ENCODE measurements at regions not wholly inside any gene's neighbourhood (a gene's known extent, or its start where the extent isn't known, plus 50 kb on each side); places are given as distances from the start of the nearest gene placed in this dataset.

DNA sequence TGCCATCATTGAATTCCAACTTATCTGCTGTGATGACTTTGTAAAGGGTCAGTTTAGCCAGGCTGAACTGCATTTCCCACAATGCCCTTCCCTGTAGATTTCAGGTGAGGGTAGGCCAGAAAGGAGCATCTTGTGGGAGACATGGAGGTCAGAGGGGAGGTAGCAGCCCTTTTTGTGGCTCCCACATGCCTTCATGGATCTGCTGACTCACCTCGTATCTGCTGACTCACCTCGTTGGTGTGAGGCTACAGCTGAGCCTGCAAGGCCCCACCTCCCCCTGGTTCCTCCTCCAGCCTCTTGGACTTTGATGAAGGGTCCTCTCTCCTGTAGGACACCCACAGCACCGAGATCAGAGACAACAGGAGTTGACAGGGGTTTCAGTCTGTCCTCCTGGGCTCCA is 102.5 kb downstream of the SALL1 start:
- WGBS, 3 donors = 37 to 68% (median 63%) methylated on average over 3 of the region's 3 CpGs
- Histone ChIP-seq H3K36me3 (ENCODE audit: control insufficient read depth in 3 of 3, insufficient read depth in 2 of 3, low read depth in 1 of 3, low read length in 3 of 3) (no peaks in the 10 kb centered on the region), H3K4me1 (ENCODE audit: control insufficient read depth in 3 of 3, insufficient read depth in 2 of 3, low read depth in 1 of 3, low read length in 2 of 3) (no peaks in the 10 kb centered on the region), H3K27ac (ENCODE audit: low read depth in 1 of 3, low read length in 2 of 3) (no peak overlapping the region), H3K4me3 (ENCODE audit: low read depth in 1 of 3, low read length in 3 of 3) (no peak overlapping the region), H3K27me3 (ENCODE audit: control insufficient read depth in 3 of 3, insufficient read depth in 3 of 3, low read length in 3 of 3) (no peaks in the 10 kb centered on the region), H3K9me3 (ENCODE audit: control insufficient read depth in 2 of 2, insufficient read depth in 1 of 2, low read depth in 1 of 2, low read length in 1 of 2) (no peaks in the 10 kb centered on the region)
- DNase-seq (no peak), FAIRE-seq (no peak)

DNA sequence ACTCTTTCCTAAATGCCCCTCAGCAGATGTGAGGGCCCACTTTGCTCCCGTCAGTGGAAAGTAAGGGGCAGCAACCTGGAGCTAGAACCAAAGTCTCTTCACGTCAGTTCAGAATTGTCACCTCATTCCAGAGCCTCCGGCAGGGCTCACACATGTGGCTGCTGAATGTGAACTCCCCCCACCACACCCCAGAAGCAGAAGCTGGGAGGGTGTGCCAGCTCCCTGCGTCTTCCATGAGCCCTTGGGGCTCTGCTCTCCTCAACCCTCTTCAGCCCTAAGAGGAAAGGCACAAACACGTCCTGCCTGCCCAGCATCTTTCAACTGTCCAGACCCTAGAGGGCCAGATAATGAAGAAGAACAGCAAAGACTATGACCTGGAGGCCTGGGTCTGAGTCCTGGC is 105.3 kb downstream of the SALL1 start:
- no peaks in the 10 kb centered on the region for H3K4me1 ChIP-seq (ENCODE audit: control insufficient read depth in 3 of 3, insufficient read depth in 2 of 3, low read depth in 1 of 3, low read length in 2 of 3)
- no peaks in the 10 kb centered on the region for H3K36me3 ChIP-seq (ENCODE audit: control insufficient read depth in 3 of 3, insufficient read depth in 2 of 3, low read depth in 1 of 3, low read length in 3 of 3)
- H3K27me3 ChIP-seq (ENCODE audit: control insufficient read depth in 3 of 3, insufficient read depth in 3 of 3, low read length in 3 of 3) = no peaks in the 10 kb centered on the region
- WGBS, 3 donors = 69 to 82% (median 76%) methylated on average over 5 of the region's 5 CpGs
- no peak overlapping the region for H3K27ac ChIP-seq (ENCODE audit: low read depth in 1 of 3, low read length in 2 of 3)
- no peak overlapping the region for H3K4me3 ChIP-seq (ENCODE audit: low read depth in 1 of 3, low read length in 3 of 3)
- DNase-seq (no peak), FAIRE-seq (no peak)
- no peaks in the 10 kb centered on the region for H3K9me3 ChIP-seq (ENCODE audit: control insufficient read depth in 2 of 2, insufficient read depth in 1 of 2, low read depth in 1 of 2, low read length in 1 of 2)

DNA sequence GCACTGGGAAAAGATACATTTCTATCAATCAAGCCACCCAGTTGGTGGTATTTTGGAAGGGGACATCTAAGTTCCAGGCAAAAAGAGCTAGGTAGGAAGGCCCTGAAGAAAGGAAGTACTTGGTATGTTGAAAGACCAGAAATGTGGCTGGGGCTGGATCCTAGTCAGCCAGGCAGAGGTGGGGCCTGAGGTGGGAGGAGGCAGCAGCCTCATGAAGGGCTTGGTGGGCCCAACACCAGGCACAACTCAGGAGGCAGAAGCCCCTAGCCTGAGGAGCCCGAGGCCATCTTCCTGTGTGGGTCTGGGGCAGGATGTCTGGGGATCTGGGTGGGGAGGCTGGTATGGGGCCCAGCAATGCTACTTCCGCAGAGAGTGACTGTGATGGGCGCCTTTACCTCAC is 105.9 kb downstream of the SALL1 start:
- Histone ChIP-seq H3K4me1 (ENCODE audit: control insufficient read depth in 3 of 3, insufficient read depth in 2 of 3, low read depth in 1 of 3, low read length in 2 of 3) (no peaks in the 10 kb centered on the region), H3K27me3 (ENCODE audit: control insufficient read depth in 3 of 3, insufficient read depth in 3 of 3, low read length in 3 of 3) (no peaks in the 10 kb centered on the region), H3K27ac (ENCODE audit: low read depth in 1 of 3, low read length in 2 of 3) (no peak overlapping the region), H3K36me3 (ENCODE audit: control insufficient read depth in 3 of 3, insufficient read depth in 2 of 3, low read depth in 1 of 3, low read length in 3 of 3) (no peaks in the 10 kb centered on the region), H3K9me3 (ENCODE audit: control insufficient read depth in 2 of 2, insufficient read depth in 1 of 2, low read depth in 1 of 2, low read length in 1 of 2) (no peaks in the 10 kb centered on the region), H3K4me3 (ENCODE audit: low read depth in 1 of 3, low read length in 3 of 3) (no peak overlapping the region)
- WGBS, 3 donors = 79 to 82% (median 80%) methylated on average over 3 of the region's 3 CpGs
- FAIRE-seq = no peak
- no peak for DNase-seq

DNA sequence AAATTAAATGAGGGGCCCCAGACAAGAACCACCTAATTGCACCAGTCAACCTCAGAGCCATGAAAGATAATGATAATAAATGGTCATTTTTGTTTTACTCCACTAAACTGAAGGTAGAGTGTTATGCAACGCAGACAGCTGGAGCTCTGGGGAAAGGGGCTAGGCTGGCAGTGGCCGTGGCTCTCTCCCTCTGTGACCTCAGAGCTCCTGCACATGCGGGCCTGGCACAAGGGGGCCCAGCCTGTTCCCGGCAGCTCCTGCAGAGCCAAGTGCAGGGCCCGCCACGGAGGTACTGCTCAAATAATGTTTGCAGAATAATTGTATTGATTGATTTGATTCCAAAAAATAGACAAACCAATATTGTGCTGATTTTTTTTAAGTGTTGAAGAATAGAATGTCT is 109.5 kb downstream of the SALL1 start:
- Histone ChIP-seq H3K27ac (ENCODE audit: low read depth in 1 of 3, low read length in 2 of 3) (no peak overlapping the region), H3K4me3 (ENCODE audit: low read depth in 1 of 3, low read length in 3 of 3) (no peak overlapping the region), H3K27me3 (ENCODE audit: control insufficient read depth in 3 of 3, insufficient read depth in 3 of 3, low read length in 3 of 3) (peaks cover 0 to 4% (median 0%) of the 10 kb centered on the region in 3 donors), H3K4me1 (ENCODE audit: control insufficient read depth in 3 of 3, insufficient read depth in 2 of 3, low read depth in 1 of 3, low read length in 2 of 3) (no peaks in the 10 kb centered on the region), H3K36me3 (ENCODE audit: control insufficient read depth in 3 of 3, insufficient read depth in 2 of 3, low read depth in 1 of 3, low read length in 3 of 3) (no peaks in the 10 kb centered on the region), H3K9me3 (ENCODE audit: control insufficient read depth in 2 of 2, insufficient read depth in 1 of 2, low read depth in 1 of 2, low read length in 1 of 2) (no peaks in the 10 kb centered on the region)
- DNase-seq (no peak), FAIRE-seq (no peak)
- WGBS, 3 donors = 63 to 81% (median 75%) methylated on average over 6 of the region's 6 CpGs

- no peak for DNase-seq
- no peak overlapping the region for H3K27ac ChIP-seq (ENCODE audit: low read depth in 1 of 3, low read length in 2 of 3)
- H3K9me3 ChIP-seq (ENCODE audit: control insufficient read depth in 2 of 2, insufficient read depth in 1 of 2, low read depth in 1 of 2, low read length in 1 of 2) = no peaks in the 10 kb centered on the region
- peaks cover 0 to 4% (median 0%) of the 10 kb centered on the region in 3 donors for H3K27me3 ChIP-seq (ENCODE audit: control insufficient read depth in 3 of 3, insufficient read depth in 3 of 3, low read length in 3 of 3)
- H3K4me3 ChIP-seq (ENCODE audit: low read depth in 1 of 3, low read length in 3 of 3) = no peak overlapping the region
- H3K4me1 ChIP-seq (ENCODE audit: control insufficient read depth in 3 of 3, insufficient read depth in 2 of 3, low read depth in 1 of 3, low read length in 2 of 3) = no peaks in the 10 kb centered on the region
- no peaks in the 10 kb centered on the region for H3K36me3 ChIP-seq (ENCODE audit: control insufficient read depth in 3 of 3, insufficient read depth in 2 of 3, low read depth in 1 of 3, low read length in 3 of 3)
- FAIRE-seq = no peak
These were observed 110.4 kb downstream of the SALL1 start for GRCh38 chr16:51040637-51041036.

DNA sequence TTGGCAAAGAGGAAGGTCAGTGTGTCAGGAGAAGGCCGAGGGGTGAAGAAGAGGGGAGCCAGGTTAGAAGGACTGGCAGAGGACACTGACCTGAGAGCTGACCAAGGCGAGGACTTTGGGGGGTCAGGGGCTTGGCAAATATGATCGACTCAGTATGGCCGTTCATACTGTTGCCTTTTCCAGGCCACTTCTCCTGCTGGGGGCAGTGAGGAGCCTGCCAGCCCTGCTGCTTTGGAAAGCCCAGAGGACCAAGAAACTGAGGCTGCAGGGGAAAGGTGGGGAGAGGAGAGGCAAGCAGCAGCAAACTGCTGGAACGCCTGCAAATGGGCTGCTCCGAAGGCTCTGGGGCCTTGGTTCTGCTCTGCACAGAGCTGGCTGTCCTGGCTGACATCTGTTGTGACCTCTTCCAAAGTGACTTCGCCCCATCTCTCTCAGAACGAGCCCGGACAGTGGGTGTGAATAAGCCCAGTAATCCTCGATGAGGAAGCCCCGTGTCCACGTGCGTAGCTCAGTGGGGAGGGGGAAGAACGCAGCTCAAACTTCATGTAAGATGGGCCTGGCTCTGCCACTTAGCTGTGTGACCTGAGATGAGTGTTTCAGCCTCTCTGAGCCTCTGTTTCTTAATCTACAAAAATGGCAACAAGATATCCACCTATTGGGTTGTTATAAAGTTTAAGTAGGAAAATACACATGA is 111.3 kb downstream of the SALL1 start:
- peaks cover 0 to 4% (median 0%) of the 10 kb centered on the region in 3 donors for H3K27me3 ChIP-seq (ENCODE audit: control insufficient read depth in 3 of 3, insufficient read depth in 3 of 3, low read length in 3 of 3)
- WGBS, 3 donors = 63 to 69% (median 64%) methylated on average over 14 of the region's 14 CpGs
- no peak for FAIRE-seq
- H3K36me3 ChIP-seq (ENCODE audit: control insufficient read depth in 3 of 3, insufficient read depth in 2 of 3, low read depth in 1 of 3, low read length in 3 of 3) = no peaks in the 10 kb centered on the region
- no peak for DNase-seq
- no peaks in the 10 kb centered on the region for H3K9me3 ChIP-seq (ENCODE audit: control insufficient read depth in 2 of 2, insufficient read depth in 1 of 2, low read depth in 1 of 2, low read length in 1 of 2)
- no peak overlapping the region for H3K27ac ChIP-seq (ENCODE audit: low read depth in 1 of 3, low read length in 2 of 3)
- no peak overlapping the region for H3K4me3 ChIP-seq (ENCODE audit: low read depth in 1 of 3, low read length in 3 of 3)
- H3K4me1 ChIP-seq (ENCODE audit: control insufficient read depth in 3 of 3, insufficient read depth in 2 of 3, low read depth in 1 of 3, low read length in 2 of 3) = no peaks in the 10 kb centered on the region

GRCh38 chr16:51035711-51036110 is 115.4 kb downstream of the SALL1 start:
- DNase-seq (no peak), FAIRE-seq (no peak)
- WGBS, 3 donors = 87 to 91% (median 89%) methylated on average over 7 of the region's 7 CpGs
- Histone ChIP-seq H3K4me1 (ENCODE audit: control insufficient read depth in 3 of 3, insufficient read depth in 2 of 3, low read depth in 1 of 3, low read length in 2 of 3) (no peaks in the 10 kb centered on the region), H3K27me3 (ENCODE audit: control insufficient read depth in 3 of 3, insufficient read depth in 3 of 3, low read length in 3 of 3) (peaks cover 0 to 4% (median 0%) of the 10 kb centered on the region in 3 donors), H3K4me3 (ENCODE audit: low read depth in 1 of 3, low read length in 3 of 3) (no peak overlapping the region), H3K36me3 (ENCODE audit: control insufficient read depth in 3 of 3, insufficient read depth in 2 of 3, low read depth in 1 of 3, low read length in 3 of 3) (no peaks in the 10 kb centered on the region), H3K27ac (ENCODE audit: low read depth in 1 of 3, low read length in 2 of 3) (no peak overlapping the region), H3K9me3 (ENCODE audit: control insufficient read depth in 2 of 2, insufficient read depth in 1 of 2, low read depth in 1 of 2, low read length in 1 of 2) (no peaks in the 10 kb centered on the region)

DNA sequence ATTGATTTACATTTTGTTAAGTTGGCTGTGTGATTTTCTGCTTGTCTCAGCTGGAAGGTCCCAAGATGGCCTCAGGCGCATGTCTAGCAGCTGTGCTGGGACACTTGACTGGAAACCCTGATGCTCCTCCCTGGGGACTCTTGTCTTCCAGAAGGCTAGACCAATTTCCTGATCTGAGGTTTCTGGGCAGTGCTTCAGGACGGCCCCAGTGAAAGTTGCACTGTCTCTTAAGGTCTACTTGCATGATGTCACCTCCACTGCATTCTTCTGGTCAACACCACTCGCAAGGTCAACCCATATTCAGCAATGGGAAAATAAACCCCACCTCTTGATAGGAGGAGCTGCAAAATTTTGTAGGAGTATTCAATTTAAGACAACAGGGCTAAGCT is 116.0 kb downstream of the SALL1 start:
- Histone ChIP-seq H3K9me3 (ENCODE audit: control insufficient read depth in 2 of 2, insufficient read depth in 1 of 2, low read depth in 1 of 2, low read length in 1 of 2) (no peaks in the 10 kb centered on the region), H3K36me3 (ENCODE audit: control insufficient read depth in 3 of 3, insufficient read depth in 2 of 3, low read depth in 1 of 3, low read length in 3 of 3) (no peaks in the 10 kb centered on the region), H3K27me3 (ENCODE audit: control insufficient read depth in 3 of 3, insufficient read depth in 3 of 3, low read length in 3 of 3) (peaks cover 0 to 4% (median 0%) of the 10 kb centered on the region in 3 donors), H3K27ac (ENCODE audit: low read depth in 1 of 3, low read length in 2 of 3) (no peak overlapping the region), H3K4me1 (ENCODE audit: control insufficient read depth in 3 of 3, insufficient read depth in 2 of 3, low read depth in 1 of 3, low read length in 2 of 3) (no peaks in the 10 kb centered on the region), H3K4me3 (ENCODE audit: low read depth in 1 of 3, low read length in 3 of 3) (no peak overlapping the region)
- DNase-seq (no peak), FAIRE-seq (no peak)
- 69 to 80% (median 70%) methylated on average over 3 of the region's 3 CpGs for WGBS, 3 donors

DNA sequence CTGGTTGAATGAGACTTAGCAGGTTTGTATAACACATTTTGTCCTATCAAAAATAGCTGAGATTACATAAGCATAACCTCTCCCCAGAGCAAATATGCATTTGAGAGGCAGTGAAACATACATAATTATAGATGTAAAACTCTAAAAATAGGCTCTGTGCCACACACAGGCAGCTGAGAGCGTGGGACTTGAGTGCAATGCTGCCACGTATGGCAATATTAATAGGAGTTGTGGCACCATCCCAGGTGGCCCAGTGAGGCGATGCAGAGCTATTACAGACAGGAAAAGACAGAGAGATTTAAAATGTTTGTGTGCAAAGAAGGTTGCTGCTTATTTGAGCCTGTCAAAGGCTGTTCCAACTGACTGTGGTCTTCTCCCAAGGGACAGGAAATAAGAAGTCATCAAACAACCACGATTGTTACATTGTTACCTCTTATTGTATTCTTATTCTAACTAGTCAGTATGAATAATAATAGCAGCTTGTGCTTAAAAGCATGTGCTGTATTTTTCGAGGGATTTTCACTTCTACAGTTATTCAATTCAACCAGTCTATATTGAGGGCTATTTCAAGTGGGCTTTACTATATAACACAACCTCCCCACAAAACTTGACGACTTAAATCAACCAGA is 116.5 kb downstream of the SALL1 start:
- FAIRE-seq (no peak), DNase-seq (no peak)
- no peak overlapping the region for H3K27ac ChIP-seq (ENCODE audit: low read depth in 1 of 3, low read length in 2 of 3)
- no peaks in the 10 kb centered on the region for H3K9me3 ChIP-seq (ENCODE audit: control insufficient read depth in 2 of 2, insufficient read depth in 1 of 2, low read depth in 1 of 2, low read length in 1 of 2)
- no peaks in the 10 kb centered on the region for H3K36me3 ChIP-seq (ENCODE audit: control insufficient read depth in 3 of 3, insufficient read depth in 2 of 3, low read depth in 1 of 3, low read length in 3 of 3)
- H3K4me1 ChIP-seq (ENCODE audit: control insufficient read depth in 3 of 3, insufficient read depth in 2 of 3, low read depth in 1 of 3, low read length in 2 of 3) = no peaks in the 10 kb centered on the region
- no peak overlapping the region for H3K4me3 ChIP-seq (ENCODE audit: low read depth in 1 of 3, low read length in 3 of 3)
- peaks cover 0 to 2% (median 0%) of the 10 kb centered on the region in 3 donors for H3K27me3 ChIP-seq (ENCODE audit: control insufficient read depth in 3 of 3, insufficient read depth in 3 of 3, low read length in 3 of 3)
- 50 to 62% (median 60%) methylated on average over 6 of the region's 6 CpGs for WGBS, 3 donors

Data from small intestine (tissue), 7 donors.